ENCODE measurements at regions not wholly inside any gene's neighbourhood (a gene's known extent, or its start where the extent isn't known, plus 50 kb on each side); places are given as distances from the start of the nearest gene placed in this dataset.

DNA sequence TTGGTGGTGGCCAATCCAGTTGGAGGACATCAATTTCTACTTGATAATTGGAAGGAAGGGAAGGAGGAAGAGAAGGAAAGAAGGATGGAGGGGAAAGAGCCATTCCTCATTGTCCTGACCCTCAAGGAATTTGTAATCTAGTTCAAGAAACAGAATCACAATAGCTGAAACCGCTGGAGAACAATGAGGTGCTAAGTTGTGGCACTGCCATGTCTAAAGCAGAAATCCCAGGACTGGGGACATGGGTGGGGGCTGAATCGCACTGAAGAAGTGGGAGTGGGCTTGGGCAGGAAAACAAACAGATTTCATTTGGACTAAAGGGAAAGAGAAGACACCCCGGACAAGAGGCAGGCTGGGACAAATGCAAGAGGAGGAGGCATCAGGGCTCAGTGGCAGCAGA is 183.6 kb downstream of the UACA start (continued):
- TF ChIP-seq, protein P1, sequence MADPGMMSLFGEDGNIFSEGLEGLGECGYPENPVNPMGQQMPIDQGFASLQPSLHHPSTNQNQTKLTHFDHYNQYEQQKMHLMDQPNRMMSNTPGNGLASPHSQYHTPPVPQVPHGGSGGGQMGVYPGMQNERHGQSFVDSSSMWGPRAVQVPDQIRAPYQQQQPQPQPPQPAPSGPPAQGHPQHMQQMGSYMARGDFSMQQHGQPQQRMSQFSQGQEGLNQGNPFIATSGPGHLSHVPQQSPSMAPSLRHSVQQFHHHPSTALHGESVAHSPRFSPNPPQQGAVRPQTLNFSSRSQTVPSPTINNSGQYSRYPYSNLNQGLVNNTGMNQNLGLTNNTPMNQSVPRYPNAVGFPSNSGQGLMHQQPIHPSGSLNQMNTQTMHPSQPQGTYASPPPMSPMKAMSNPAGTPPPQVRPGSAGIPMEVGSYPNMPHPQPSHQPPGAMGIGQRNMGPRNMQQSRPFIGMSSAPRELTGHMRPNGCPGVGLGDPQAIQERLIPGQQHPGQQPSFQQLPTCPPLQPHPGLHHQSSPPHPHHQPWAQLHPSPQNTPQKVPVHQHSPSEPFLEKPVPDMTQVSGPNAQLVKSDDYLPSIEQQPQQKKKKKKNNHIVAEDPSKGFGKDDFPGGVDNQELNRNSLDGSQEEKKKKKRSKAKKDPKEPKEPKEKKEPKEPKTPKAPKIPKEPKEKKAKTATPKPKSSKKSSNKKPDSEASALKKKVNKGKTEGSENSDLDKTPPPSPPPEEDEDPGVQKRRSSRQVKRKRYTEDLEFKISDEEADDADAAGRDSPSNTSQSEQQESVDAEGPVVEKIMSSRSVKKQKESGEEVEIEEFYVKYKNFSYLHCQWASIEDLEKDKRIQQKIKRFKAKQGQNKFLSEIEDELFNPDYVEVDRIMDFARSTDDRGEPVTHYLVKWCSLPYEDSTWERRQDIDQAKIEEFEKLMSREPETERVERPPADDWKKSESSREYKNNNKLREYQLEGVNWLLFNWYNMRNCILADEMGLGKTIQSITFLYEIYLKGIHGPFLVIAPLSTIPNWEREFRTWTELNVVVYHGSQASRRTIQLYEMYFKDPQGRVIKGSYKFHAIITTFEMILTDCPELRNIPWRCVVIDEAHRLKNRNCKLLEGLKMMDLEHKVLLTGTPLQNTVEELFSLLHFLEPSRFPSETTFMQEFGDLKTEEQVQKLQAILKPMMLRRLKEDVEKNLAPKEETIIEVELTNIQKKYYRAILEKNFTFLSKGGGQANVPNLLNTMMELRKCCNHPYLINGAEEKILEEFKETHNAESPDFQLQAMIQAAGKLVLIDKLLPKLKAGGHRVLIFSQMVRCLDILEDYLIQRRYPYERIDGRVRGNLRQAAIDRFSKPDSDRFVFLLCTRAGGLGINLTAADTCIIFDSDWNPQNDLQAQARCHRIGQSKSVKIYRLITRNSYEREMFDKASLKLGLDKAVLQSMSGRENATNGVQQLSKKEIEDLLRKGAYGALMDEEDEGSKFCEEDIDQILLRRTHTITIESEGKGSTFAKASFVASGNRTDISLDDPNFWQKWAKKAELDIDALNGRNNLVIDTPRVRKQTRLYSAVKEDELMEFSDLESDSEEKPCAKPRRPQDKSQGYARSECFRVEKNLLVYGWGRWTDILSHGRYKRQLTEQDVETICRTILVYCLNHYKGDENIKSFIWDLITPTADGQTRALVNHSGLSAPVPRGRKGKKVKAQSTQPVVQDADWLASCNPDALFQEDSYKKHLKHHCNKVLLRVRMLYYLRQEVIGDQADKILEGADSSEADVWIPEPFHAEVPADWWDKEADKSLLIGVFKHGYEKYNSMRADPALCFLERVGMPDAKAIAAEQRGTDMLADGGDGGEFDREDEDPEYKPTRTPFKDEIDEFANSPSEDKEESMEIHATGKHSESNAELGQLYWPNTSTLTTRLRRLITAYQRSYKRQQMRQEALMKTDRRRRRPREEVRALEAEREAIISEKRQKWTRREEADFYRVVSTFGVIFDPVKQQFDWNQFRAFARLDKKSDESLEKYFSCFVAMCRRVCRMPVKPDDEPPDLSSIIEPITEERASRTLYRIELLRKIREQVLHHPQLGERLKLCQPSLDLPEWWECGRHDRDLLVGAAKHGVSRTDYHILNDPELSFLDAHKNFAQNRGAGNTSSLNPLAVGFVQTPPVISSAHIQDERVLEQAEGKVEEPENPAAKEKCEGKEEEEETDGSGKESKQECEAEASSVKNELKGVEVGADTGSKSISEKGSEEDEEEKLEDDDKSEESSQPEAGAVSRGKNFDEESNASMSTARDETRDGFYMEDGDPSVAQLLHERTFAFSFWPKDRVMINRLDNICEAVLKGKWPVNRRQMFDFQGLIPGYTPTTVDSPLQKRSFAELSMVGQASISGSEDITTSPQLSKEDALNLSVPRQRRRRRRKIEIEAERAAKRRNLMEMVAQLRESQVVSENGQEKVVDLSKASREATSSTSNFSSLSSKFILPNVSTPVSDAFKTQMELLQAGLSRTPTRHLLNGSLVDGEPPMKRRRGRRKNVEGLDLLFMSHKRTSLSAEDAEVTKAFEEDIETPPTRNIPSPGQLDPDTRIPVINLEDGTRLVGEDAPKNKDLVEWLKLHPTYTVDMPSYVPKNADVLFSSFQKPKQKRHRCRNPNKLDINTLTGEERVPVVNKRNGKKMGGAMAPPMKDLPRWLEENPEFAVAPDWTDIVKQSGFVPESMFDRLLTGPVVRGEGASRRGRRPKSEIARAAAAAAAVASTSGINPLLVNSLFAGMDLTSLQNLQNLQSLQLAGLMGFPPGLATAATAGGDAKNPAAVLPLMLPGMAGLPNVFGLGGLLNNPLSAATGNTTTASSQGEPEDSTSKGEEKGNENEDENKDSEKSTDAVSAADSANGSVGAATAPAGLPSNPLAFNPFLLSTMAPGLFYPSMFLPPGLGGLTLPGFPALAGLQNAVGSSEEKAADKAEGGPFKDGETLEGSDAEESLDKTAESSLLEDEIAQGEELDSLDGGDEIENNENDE (IDR thresholded peaks at IDR 0.05; ENCODE audit: insufficient replicate concordance, low read length): no peak
- TF ChIP-seq, protein P2, sequence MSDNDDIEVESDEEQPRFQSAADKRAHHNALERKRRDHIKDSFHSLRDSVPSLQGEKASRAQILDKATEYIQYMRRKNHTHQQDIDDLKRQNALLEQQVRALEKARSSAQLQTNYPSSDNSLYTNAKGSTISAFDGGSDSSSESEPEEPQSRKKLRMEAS (IDR thresholded peaks at IDR 0.05): no peak
- TF ChIP-seq SIN3A (conservative IDR thresholded peaks at IDR 0.05 in 1 of 2, IDR thresholded peaks at IDR 0.05 in 1 of 2; ENCODE audit: low read depth in 1 of 2, low read length in 2 of 2) (no peak), POLR2AphosphoS5 (IDR thresholded peaks at IDR 0.05; ENCODE audit: low read depth, low read length) (no peak), SAP30 (IDR thresholded peaks at IDR 0.05; ENCODE audit: insufficient read depth, insufficient replicate concordance, low read length) (no peak), NRF1 (IDR thresholded peaks at IDR 0.05; ENCODE audit: low read depth, low read length) (no peak), NANOG (IDR thresholded peaks at IDR 0.05; ENCODE audit: insufficient read depth, low read depth, low read length, poor library complexity, severe bottlenecking) (no peak)

Data from H1 (cell line).